ENCODE measurements at regions not wholly inside any gene's neighbourhood (a gene's known extent, or its start where the extent isn't known, plus 50 kb on each side); places are given as distances from the start of the nearest gene placed in this dataset.

DNA sequence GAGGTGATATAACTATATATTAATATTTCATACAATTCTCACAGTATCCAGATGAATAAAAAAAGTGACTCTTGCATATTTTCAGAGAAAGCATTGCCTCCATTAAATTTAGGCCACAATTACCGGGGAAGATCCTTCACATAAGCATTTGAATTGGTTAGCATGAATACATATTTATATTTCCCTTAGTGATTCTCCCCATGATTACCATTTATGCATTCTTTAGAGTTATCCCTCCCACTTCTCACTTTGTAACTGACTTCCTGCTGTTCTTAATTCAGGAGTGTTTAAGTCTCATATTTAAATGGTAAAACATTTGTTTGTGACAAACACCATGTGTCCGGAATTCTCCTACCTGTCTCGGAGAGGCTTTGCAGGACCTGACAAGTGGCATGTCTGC lies 523.4 kb downstream of the CCDC85A start:
- DNase-seq (ENCODE audit: low read depth): no peak

DNA sequence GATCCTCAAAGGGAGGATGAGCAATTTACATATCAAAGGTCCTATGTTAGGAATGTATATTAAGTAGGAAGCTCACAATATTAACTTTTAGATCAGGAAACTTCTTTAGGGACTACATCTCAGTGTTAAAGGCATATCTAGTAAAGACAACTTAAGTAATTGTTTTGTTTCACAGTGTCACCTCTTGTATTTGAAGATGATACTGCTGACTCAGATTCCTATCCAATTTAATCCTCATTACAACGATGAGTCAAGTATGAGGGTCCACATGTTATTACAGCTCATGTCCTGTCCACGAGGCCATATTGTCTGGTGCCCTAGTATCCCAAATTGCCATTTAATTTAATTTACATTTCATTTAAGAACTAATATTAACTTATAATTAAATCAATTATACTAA lies 523.9 kb downstream of the CCDC85A start:
- no peak for DNase-seq (ENCODE audit: low read depth)

DNA sequence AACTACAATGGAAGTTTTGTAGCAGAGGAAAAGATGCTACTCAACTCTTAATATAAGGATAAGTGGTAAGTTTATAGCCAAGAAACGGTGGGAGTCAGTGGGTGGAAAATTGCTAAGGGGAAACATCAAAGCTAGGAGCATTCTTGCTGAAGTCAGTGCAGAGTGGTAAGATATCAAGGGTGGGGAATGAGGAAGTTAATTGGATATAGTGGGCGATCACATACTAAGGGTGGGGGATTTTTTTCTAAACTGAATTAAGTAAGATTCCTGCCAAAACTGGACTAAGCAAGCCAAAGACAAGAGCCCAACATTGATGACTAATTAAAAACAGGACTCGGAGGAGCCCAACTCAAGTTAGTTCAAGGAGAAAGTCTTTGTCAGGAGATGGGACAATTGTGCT lies 525.4 kb downstream of the CCDC85A start:
- no peak for DNase-seq (ENCODE audit: low read depth)

DNA sequence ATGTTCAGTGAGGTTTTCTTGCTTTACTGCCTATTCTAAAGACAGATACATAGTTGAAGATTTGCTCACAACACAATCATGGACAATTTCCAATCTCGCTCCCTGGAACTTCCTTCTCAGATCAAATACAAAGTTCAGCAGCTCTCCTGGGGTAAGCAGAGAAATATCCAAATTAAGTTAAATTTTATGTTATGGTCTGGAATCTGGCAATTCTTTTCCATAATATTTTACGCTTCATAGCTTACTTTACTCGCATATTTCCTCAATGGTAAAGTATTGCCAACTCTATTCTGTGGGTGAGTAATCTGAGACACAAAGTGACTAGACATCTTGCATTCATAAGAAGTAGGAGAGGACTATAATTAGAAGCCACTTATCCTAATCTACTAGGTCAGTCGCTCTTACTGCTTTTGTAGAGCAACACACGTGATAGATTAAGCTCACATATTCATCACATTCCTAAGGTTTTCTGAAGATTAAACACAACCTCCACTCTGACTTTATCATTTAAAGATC lies 529.4 kb downstream of the CCDC85A start:
- DNase-seq (ENCODE audit: low read depth): peak; percentile 49

DNA sequence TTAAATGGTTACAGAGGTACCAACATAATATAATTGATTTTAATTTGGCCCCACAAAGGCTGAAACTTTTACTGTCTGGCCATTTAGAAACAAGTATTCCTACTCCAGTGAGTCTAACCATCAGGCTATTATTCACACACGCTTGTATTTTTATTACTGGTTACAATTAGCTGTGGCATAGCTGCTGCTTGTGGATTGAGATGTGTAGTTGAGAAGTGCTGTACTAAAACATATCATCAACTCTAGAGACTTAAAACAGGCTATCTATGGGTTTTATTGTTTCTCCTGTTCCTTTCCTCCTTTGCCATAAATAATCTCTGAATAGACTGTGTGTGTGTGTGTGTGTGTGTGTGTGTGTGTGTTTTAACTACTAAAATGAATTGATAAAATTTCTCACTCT lies 530.2 kb downstream of the CCDC85A start:
- DNase-seq (ENCODE audit: low read depth): no peak

DNA sequence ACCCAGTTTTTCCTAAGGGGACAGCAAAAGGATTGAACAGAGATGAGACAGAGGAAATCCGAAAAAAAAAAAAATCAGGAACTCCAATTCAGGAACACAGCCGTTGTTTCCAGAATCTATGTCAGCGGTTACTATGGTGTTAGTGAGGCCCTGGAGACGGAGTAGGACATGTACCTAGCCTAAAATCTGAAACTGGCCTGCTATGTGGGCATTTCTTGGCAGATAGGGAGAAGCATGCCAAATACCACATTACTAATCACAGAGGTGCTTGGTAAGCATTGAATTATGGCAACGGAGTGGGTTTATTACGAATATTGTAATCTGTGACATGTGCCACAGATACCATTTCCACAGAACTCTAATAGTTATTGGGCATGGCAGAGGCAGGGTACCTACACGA lies 530.6 kb downstream of the CCDC85A start:
- no peak for DNase-seq (ENCODE audit: low read depth)

DNA sequence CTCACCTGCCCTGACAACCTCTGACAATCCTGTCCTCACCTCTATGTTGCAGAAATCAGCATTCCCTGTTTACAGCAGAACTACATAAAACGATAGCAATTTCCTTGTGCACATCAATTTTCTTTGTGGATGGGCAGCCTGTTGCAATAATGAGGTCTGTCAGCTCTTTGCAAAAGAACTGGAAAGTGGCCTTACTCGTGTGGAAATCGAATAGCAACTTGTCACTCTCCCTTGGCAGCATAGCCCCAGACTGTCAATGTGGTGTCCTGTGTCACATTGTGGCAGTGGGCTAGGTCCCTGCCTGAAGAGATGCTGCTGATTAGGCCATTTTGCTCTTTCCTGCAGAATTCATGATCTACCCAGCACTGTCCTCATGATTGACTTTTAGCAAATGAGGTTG lies 531.9 kb downstream of the CCDC85A start:
- no peak for DNase-seq (ENCODE audit: low read depth)

DNA sequence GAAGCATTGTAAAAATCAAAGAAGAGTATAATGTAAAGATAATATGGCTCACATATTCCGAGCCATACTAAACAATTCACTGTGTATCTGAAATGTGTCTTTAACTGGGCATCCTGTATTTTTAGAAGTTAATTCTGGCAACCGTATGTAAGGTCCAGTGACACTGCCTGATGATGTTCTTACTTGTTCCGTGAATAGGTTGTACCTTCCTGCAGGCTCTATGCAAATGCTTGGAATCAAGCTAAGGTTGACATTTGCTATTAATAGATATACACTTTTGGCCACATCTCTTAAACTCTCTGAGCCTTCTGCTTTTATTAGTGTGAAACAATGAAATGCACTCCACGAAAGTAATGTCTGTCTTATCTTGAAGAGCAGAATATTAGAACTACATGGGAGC lies 534.6 kb downstream of the CCDC85A start:
- no peak for DNase-seq (ENCODE audit: low read depth)

DNA sequence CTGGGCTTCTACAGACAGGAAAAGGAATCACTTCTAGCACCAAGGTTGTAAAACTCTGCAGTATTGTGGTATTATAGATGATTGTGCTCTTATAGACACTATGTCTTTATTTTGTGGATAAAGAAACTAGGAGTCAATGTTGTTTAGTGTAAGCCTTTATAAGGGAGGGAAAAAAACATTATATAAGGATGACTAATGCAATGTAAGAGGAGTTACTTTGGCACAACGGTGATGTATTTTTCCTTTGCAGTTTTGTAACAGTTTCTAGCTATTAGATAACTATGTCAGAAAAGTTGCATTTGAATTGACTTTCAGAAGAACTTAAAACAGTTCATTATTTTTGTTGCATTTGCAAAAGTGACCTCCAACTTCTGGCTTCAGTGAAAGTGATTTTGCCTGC lies 545.4 kb downstream of the CCDC85A start:
- DNase-seq (ENCODE audit: low read depth): peak; percentile 20

DNA sequence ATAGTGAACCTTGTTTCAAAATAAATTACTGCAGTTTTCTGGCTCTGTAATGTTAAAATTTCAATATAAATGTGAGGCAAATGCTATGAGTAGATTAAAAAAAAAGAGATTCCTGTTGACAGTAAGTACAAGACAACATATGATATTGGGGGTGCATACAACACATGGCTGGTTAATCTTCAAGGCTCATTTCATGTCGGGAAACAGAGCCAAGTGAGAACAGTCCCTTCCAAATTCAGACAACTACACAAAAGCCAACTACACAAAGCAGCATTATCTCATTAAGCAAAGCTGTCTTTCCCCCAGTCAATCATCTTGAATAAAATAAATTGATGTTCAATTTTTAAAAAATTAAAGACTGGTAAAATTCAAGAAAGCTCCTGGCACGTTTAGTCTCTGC lies 549.2 kb downstream of the CCDC85A start:
- DNase-seq (ENCODE audit: low read depth): no peak

DNA sequence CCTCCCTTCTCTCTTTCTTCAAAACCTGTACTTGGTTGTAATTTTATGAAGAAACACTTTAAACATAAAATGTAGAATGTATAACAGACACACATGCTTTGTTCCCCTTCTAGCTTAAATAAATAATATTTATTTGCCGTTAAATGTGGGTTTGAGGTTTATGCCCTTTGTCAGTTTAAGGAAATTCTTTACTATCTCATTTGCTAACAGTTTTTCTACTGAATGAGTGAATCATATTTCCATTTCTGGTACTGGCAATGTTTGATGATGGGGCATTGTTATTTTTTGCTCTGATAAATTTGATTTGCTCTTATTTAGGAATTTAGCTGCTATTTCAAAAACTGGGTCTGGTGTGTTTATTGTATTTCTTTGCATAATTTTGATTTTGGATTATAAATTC lies 555.6 kb downstream of the CCDC85A start:
- no peak for DNase-seq (ENCODE audit: low read depth)

DNA sequence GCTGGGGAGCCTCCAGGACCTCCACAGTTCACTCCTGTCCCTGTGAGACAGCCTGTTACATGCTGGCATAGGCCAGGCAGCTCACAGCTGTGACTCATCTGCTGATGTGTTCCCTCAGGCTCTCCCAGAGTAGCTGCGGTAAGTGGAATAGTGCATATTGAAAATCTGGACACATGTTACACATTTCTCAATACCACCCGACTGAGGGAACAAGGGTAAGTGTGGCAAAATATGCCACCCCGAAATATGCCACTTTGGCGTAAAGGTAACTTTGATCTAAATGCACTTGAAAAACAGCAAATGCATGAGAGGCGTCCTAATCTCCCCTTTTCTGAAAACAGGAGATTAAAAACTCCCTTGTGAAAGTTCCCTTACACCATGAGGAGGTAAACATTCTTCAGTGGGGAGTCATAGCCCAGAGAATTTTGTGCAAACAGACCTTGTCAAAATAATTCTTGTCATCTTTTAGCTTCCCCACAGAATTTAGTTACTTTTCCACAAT lies 557.9 kb downstream of the CCDC85A start:
- DNase-seq (ENCODE audit: low read depth): peak; percentile 83

DNA sequence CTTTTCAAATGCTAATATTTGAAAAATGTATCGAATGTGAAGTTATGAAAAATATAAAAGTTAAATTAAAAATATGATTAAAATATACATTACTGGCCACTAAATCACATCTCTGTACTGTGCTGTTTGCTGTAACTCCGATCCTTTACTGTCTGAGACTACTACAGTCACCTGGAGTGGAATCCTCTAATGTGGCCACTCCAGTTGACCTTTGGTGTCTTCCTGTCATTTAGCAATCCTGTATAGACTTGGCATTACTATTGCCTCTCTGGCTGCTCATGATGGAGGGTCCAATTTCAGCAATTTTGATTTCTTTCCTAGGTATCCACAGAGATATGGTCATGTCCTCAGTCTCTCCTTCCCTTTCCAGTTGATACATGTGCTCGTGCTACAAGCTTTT lies 560.0 kb downstream of the CCDC85A start:
- DNase-seq (ENCODE audit: low read depth): no peak

DNA sequence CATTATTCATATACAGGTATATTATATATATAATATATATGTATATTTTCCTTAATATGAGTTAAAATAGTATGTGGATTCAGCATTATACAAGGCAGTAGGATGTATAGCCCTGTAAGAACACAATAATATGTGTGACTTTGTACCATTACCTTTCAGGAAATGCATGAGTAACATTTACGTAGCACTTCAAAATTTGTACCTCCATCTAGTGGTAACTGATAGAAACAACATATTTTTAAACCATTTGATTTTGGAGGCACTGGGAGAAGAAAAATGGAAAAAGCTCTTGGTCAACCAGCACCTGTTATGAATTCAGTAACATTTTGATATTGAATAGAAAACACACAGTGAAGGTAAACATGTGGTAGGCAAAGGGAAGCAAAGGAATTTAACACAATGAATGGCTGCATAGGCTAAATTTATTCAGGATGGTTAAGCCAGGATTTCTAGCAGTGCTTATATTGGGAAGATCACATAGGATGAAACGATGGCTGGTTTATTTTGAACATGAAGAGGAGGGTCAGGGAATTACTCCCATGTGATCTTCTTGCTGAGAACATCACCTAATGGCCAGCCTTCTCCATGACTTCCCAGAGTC lies 565.5 kb downstream of the CCDC85A start:
- no peak for DNase-seq (ENCODE audit: low read depth)

DNA sequence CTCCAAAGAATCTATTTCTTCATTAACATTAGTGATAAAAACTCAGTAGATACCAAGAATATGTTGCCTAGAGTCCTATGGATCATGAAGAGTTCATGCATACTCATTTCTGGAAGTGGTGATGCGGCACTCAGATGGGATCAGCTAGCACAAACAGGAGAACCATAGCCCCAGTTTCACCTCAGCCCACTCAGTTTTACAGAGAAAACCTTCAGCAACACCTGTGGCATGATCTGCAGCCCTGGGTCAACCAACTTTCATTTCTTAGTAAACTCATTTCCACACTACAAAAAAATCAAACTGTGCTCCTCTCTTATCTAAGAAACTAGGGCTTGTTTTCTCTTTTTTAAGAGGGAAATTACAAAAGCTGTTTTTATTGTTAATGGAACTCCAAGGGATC lies 569.4 kb downstream of the CCDC85A start:
- no peak for DNase-seq (ENCODE audit: low read depth)

DNA sequence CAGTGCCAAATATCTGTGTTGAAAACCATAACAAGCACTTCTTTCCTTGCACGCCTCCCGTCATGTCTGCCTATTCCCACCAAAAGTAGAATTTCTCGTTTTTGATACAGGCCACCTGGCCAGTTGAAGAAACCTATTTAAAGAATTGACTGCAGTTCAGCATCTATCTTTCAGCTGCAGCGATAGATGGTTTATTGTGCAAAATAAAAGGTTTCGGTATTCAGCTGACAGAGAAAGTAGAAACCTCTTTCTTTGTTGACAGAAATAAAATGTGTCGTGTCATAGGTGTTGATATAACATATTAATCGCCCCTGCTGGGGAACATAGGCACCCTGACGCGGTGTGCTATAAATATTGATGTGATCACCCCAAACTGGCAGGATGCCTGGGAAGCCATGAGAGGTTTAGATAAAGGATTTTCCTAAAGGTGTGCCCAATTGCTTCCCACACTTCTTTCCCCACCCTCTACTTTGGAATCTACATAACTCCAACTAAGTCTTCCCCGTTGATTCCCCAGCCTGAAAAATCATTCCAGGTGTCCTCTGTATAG lies 570.4 kb downstream of the CCDC85A start:
- no peak for DNase-seq (ENCODE audit: low read depth)

DNA sequence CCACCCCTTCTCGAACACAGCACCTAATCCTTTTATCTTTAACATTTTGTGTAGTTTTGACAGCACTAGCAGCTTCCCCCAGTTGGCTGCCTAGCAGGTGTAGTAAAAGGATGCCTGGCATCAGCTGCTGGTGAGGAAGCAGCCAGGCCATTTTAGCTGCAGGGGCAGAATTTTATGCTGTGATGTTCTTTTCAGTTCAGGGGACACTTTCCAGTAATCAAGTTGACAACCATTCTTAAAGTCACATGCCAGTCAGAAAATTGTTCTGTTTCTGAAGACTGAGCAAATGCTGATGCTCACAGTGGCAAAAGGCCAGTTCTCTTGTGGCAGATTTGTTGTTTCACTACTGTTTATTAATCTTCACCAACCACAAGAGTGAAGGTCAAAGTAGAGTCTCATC lies 570.8 kb downstream of the CCDC85A start:
- no peak for DNase-seq (ENCODE audit: low read depth)

DNA sequence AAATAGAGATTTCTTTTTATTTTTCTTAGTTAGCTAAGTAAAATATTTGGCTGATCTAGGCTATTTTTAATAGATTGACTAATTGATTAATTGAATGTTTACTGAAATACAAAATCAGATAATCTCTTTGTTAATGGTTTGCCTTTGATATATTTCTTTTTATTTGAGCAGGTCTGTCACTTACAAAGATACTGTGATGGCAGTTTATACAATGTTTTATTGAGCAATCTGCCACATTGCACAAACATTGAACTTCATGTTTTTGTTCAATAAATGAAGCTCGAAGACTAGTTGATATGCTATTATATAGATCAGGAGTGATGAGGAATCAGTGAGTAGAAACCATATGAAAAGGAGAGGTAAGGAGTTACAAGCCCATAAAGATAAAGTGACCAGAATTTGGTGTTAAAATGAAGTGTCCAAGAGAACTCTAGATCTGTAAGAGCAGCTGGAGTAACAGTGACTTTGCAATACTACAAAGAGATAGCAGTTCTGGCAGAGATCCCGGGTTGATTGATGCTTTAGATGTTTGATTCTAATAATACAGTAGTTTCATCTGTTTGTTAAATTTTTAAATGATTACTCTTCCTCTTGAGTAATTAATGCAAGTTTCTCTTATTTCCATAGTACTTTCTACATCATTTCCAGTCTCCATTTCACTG lies 574.2 kb downstream of the CCDC85A start:
- no peak for DNase-seq (ENCODE audit: low read depth)

DNA sequence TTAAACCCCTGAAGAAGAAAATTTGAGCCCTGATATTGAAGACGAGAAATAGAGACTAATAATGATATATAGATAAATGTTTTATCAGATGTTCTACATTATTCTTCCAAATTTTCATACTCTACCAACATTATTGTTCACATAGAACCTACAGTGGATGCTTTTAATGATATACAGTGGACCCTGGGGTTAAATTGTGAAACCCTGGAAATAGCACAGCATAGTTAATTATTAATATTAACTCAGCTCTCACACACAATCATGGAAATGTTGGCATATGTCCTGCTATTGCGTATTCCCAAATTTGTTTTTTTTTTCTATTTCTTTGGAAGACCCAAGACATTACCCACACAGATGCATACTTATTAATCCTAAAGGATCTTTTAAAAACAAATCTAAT lies 579.9 kb downstream of the CCDC85A start:
- no peak for DNase-seq (ENCODE audit: low read depth)

DNA sequence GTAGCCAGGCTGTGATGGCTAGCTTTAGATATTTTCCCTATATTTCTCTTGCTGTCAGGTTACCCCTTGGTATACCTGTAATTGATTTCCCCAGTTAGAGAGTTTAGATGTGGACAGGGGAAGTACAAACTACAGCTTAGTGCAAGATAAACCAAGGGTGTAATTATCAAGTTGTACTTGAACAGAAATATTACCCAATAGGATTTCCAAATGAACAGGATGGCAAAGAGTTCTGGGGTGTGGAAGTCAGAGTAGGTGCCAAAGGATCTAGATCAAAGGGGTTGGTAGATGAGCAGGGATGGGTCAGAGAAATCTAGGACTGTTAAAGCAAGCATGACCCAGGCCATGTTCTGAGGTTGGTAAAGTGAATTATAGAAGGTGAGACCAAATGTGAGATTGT lies 585.2 kb downstream of the CCDC85A start:
- DNase-seq (ENCODE audit: low read depth): no peak

DNA sequence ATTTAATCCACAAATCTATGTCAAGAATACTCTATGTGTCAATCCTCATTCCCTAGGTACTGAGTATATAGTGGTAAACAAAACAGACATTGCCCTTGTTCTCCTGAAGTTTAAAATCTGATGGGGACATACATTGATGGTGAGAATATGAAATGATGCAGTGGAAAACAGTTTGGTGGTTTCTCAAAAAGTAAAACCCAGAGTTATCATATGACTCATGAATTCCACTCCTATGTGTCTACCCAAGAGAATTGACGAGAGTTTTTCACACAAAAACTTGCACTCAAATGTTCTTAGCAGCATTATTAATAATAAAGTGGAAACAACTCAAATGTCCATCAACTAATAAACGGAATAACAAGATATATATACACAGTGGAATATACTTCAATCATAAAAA lies 586.7 kb downstream of the CCDC85A start:
- peak; percentile 5 for DNase-seq (ENCODE audit: low read depth)

DNA sequence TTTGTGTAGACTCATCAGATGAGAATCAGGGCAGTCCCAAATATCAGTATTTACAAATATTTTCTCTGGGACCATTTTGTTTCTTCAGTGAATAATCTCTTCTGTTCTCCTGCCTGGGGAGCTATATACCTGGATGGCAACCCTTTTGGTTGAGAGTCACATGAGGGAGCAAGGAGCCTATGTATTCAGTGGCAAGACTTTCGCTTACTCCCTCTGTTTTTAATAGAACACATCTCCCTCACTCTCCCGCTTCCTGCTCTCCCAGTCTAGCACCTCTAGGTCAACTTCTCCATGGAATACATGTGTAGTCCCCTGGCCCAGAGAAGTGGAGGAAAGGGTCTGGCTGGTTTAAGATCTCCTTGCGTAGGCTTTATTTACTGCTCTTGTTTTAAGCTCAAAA lies 600.3 kb downstream of the CCDC85A start:
- no peak for DNase-seq (ENCODE audit: low read depth)

DNA sequence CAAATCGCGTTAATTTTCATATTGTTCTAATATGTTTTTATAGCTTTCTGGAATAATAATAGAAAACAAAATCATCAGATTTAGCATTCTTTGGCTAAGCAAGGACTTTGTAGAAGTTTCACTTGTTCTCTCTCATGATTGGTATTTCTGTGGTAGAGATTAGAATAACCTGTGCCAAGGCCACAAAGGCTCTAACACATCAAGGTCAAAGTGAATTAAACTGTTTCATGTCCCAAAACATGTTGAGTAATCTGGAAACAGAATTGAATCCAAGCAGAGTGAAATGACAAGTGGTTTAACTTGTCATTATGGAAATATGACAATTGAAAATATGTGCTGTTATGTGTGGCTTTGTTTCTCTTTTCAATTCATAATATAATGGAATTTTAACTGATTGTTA lies 617.4 kb downstream of the CCDC85A start:
- DNase-seq (ENCODE audit: low read depth): no peak

DNA sequence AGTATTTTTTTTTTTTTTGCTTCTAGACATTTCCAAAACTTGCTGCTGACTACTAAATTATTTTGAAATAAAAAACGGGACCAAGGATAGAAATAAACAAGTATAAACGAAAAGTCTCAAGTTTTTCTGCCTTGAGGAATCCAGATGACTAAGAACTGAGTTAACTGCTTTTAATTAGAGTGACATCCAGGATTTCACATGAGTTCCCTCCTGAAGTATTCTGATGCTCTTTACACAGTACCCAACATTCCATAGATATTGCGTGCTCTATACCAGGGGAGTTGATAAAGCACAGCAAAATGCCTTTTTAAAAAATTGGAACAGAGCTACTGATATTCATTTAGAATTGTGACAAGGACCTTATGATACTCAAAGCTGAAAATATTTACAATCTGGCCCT lies 618.0 kb downstream of the CCDC85A start:
- DNase-seq (ENCODE audit: low read depth): no peak

Measured in stromal cell of bone marrow (primary cell).